ENCODE measurements at regions not wholly inside any gene's neighbourhood (a gene's known extent, or its start where the extent isn't known, plus 50 kb on each side); places are given as distances from the start of the nearest gene placed in this dataset.

- no peak for DNase-seq
- intact Hi-C loops (cut with DNase I), result no loop called here
These were observed 54.2 kb upstream of the NT5C1B start for GRCh38 chr2:18643326-18644114.

DNA sequence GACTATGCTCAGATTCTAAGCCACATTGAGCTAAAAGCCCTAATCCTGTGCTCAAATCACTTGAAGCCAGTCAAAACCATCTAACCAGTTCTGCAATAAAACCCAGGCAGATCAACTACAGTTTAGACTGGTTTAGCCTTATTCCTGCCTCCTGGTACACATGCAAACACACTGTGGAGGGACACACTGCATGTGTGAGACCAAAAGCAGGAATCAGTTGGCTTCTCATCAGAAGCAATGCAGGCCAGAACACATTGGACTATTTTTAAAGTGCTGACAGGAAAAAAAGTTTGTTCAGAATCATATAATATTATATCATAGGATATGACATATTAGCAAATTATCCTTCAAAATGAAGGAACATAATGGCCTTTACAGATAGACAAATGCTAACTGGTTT, 52.5 kb upstream of the NT5C1B start:
- no peak overlapping the region for H3K27ac ChIP-seq
- no peaks in the 10 kb centered on the region for H3K9me3 ChIP-seq
- TF ChIP-seq, protein P1, sequence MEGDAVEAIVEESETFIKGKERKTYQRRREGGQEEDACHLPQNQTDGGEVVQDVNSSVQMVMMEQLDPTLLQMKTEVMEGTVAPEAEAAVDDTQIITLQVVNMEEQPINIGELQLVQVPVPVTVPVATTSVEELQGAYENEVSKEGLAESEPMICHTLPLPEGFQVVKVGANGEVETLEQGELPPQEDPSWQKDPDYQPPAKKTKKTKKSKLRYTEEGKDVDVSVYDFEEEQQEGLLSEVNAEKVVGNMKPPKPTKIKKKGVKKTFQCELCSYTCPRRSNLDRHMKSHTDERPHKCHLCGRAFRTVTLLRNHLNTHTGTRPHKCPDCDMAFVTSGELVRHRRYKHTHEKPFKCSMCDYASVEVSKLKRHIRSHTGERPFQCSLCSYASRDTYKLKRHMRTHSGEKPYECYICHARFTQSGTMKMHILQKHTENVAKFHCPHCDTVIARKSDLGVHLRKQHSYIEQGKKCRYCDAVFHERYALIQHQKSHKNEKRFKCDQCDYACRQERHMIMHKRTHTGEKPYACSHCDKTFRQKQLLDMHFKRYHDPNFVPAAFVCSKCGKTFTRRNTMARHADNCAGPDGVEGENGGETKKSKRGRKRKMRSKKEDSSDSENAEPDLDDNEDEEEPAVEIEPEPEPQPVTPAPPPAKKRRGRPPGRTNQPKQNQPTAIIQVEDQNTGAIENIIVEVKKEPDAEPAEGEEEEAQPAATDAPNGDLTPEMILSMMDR (IDR thresholded peaks at IDR 0.05), result no peak
- no peak for DNase-seq
- no peaks in the 10 kb centered on the region for H3K4me1 ChIP-seq
- no peak for ATAC-seq
- intact Hi-C loops (cut with DNase I), result no loop called here
- no peaks in the 10 kb centered on the region for H3K36me3 ChIP-seq
- H3K27me3 ChIP-seq (ENCODE audit: low read depth), result no peaks in the 10 kb centered on the region
- no peak overlapping the region for H3K4me3 ChIP-seq

More at GRCh38 chr2:18643326-18644114, 54.2 kb upstream of the NT5C1B start:
- no peak overlapping the region for H3K27ac ChIP-seq
- H3K4me3 ChIP-seq, result no peak overlapping the region
- TF ChIP-seq, protein P1 (IDR thresholded peaks at IDR 0.05), result no peak
- H3K36me3 ChIP-seq, result no peaks in the 10 kb centered on the region
- no peak for ATAC-seq
- H3K9me3 ChIP-seq, result no peaks in the 10 kb centered on the region
- H3K4me1 ChIP-seq, result no peaks in the 10 kb centered on the region
- H3K27me3 ChIP-seq (ENCODE audit: low read depth), result no peaks in the 10 kb centered on the region

- H3K36me3 ChIP-seq, result no peaks in the 10 kb centered on the region
- no peak overlapping the region for H3K27ac ChIP-seq
These were observed 50.5 kb upstream of the NT5C1B start for GRCh38 chr2:18639756-18640453.

More at GRCh38 chr2:18639756-18640453, 50.5 kb upstream of the NT5C1B start:
- DNase-seq, result no peak
- no peak for ATAC-seq
- intact Hi-C loops (cut with DNase I), result no loop called here
- no peaks in the 10 kb centered on the region for H3K27me3 ChIP-seq (ENCODE audit: low read depth)
- no peaks in the 10 kb centered on the region for H3K4me1 ChIP-seq
- TF ChIP-seq, protein P1 (IDR thresholded peaks at IDR 0.05), result no peak
- H3K9me3 ChIP-seq, result peaks cover 5% of the 10 kb centered on the region
- no peak overlapping the region for H3K4me3 ChIP-seq

Data from lower lobe of right lung (tissue), 2 donors.